HG02610 (cell line): ENCODE measurements at regions not wholly inside any gene's neighbourhood (a gene's known extent, or its start where the extent isn't known, plus 50 kb on each side); places are given as distances from the start of the nearest gene placed in this dataset.
"Not testable (repeated sequence)": the region's sequence is repeated elsewhere in the genome, so short reads cannot be mapped to it uniquely, and the experiment has no call there.

Experiments used
- ATAC-seq: cut with Tn5 transposase; IDR thresholded peaks from one replicate; pipeline ENCODE4 v1.9.1; 2021; ENCODE audit warnings: mild to moderate bottlenecking, moderate library complexity; ENCODE audit not compliant: unreplicated experiment

- ATAC-seq, result no peak
Measured at GRCh38 chrX:16319929-16320328, 152.6 kb downstream of the MAGEB17 start.

- ATAC-seq, result no peak
Measured at GRCh38 chrX:16320765-16321355, 153.6 kb downstream of the MAGEB17 start.

GRCh38 chrX:16333453-16333852 is 166.2 kb downstream of the MAGEB17 start:
- ATAC-seq, result no peak

GRCh38 chrX:16335181-16335580 is 167.9 kb downstream of the MAGEB17 start:
- no peak for ATAC-seq

GRCh38 chrX:16347968-16348670 is 180.8 kb downstream of the MAGEB17 start:
- no peak for ATAC-seq

GRCh38 chrX:16357902-16358301 is 190.6 kb downstream of the MAGEB17 start:
- ATAC-seq, result no peak

GRCh38 chrX:16360056-16360455 is 192.8 kb downstream of the MAGEB17 start:
- not testable (repeated sequence) for ATAC-seq

GRCh38 chrX:16368696-16369095 is 201.4 kb downstream of the MAGEB17 start:
- ATAC-seq, result no peak

GRCh38 chrX:16376056-16376455 is 208.8 kb downstream of the MAGEB17 start:
- ATAC-seq, result no peak

- no peak for ATAC-seq
Measured at GRCh38 chrX:16386126-16386525, 218.8 kb downstream of the MAGEB17 start.

- no peak for ATAC-seq
Measured at GRCh38 chrX:16392597-16392996, 225.3 kb downstream of the MAGEB17 start.

- no peak for ATAC-seq
Measured at GRCh38 chrX:16394290-16394689, 227.0 kb downstream of the MAGEB17 start.

GRCh38 chrX:16403808-16404207 is 236.5 kb downstream of the MAGEB17 start:
- no peak for ATAC-seq

- no peak for ATAC-seq
Measured at GRCh38 chrX:16416588-16416987, 233.4 kb upstream of the S100G start.

- no peak for ATAC-seq
Measured at GRCh38 chrX:16418650-16419049, 231.3 kb upstream of the S100G start.

- ATAC-seq, result no peak
Measured at GRCh38 chrX:16427668-16428067, 222.3 kb upstream of the S100G start.

- ATAC-seq, result no peak
Measured at GRCh38 chrX:16429406-16429805, 220.6 kb upstream of the S100G start.

GRCh38 chrX:16431266-16431665 is 218.7 kb upstream of the S100G start:
- no peak for ATAC-seq

- ATAC-seq, result no peak
Measured at GRCh38 chrX:16433021-16433420, 216.9 kb upstream of the S100G start.

- no peak for ATAC-seq
Measured at GRCh38 chrX:16435399-16435986, 214.5 kb upstream of the S100G start.

GRCh38 chrX:16436348-16437188 is 213.4 kb upstream of the S100G start:
- no peak for ATAC-seq
